ENCODE measurements at regions not wholly inside any gene's neighbourhood (a gene's known extent, or its start where the extent isn't known, plus 50 kb on each side); places are given as distances from the start of the nearest gene placed in this dataset.
A peak's percentile ranks its signal among the peaks of the same experiment; 100 is the strongest.

DNA sequence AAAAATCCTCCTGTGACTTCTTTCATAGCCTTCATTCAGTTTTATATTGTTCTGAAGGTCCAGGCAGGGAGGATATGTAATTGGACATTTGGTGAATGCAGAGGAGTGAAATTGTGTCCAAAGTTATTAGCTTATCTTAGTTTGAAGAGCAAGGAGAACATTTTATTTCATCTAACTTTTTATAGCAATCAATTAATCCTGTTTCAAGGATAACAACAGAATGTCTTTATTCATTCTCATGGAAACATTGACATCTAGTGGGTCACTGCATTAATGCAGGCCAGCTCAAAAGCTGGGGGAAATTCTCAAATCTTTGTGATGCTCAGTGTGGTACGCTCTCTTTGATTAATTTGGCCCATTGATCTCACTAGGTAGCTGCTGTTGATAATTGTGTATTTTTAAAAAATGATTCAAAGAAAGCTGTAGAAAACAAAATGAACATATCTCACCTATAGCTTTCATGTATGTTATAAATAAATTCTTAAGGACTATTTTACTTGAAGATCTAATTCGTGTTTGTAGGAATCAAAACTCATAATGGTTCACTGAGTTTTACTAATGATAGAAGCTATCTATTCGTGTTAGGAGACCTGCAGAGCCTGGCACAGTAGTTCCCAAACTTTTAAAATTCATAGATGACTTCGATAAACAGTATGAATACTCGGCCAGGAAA, 150.8 kb upstream of the KCNMB2 start:
- H3K4me3 ChIP-seq (ENCODE audit: low read depth, low read length): no peak overlapping the region
- TF ChIP-seq, protein P1, sequence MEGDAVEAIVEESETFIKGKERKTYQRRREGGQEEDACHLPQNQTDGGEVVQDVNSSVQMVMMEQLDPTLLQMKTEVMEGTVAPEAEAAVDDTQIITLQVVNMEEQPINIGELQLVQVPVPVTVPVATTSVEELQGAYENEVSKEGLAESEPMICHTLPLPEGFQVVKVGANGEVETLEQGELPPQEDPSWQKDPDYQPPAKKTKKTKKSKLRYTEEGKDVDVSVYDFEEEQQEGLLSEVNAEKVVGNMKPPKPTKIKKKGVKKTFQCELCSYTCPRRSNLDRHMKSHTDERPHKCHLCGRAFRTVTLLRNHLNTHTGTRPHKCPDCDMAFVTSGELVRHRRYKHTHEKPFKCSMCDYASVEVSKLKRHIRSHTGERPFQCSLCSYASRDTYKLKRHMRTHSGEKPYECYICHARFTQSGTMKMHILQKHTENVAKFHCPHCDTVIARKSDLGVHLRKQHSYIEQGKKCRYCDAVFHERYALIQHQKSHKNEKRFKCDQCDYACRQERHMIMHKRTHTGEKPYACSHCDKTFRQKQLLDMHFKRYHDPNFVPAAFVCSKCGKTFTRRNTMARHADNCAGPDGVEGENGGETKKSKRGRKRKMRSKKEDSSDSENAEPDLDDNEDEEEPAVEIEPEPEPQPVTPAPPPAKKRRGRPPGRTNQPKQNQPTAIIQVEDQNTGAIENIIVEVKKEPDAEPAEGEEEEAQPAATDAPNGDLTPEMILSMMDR (IDR thresholded peaks at IDR 0.05; ENCODE audit: low read depth, low read length): peak; percentile 77
- peak; percentile 72 for DNase-seq (ENCODE audit: low read depth, low spot score)
- in situ Hi-C loops (cut with HindIII; ENCODE audit: low sequenced_read_pairs): no loop called here

DNA sequence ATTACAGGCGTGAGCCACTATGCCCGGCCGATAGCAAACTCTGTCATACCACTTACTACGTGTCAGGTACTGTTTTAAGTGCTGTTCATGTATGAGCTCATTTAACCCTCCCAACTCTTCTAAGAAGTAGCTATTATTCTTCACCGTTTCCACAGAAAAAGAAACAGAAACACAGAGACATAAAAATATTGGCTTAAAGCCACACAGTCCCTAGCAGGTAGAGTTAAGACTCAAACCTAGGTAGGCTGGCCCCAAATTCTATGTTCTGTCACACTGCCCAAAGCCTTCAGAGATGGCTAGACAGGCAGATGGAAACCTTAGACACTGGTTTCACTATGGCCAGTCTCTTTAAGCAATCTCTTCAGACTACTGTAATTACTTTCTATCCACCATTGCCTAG, 149.8 kb upstream of the KCNMB2 start:
- no peak overlapping the region for H3K4me3 ChIP-seq (ENCODE audit: low read depth, low read length)
- DNase-seq (ENCODE audit: low read depth, low spot score): no peak
- in situ Hi-C loops (cut with HindIII; ENCODE audit: low sequenced_read_pairs): no loop called here
- TF ChIP-seq, protein P1 (IDR thresholded peaks at IDR 0.05; ENCODE audit: low read depth, low read length): no peak

DNA sequence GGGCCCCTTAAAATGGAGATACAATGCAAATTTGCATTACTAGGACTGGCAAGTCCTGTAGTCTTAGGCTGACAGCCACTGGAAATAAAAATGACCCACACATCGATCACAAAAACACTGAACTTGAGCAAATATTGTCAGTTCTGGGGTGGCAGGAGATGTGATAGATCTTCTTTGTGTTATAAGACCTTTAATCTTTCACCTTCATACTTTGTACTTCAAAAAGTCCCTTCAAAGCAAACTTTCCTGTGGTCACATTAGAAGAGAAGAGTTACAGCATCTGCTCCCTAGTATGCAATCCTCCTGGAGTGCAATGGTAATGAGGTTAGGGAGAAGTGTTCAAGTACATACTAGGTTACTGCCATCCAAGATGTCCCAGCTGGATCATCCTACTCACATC, 149.4 kb upstream of the KCNMB2 start:
- in situ Hi-C loops (cut with HindIII; ENCODE audit: low sequenced_read_pairs): no loop called here
- no peak overlapping the region for H3K4me3 ChIP-seq (ENCODE audit: low read depth, low read length)
- TF ChIP-seq, protein P1 (IDR thresholded peaks at IDR 0.05; ENCODE audit: low read depth, low read length): no peak
- DNase-seq (ENCODE audit: low read depth, low spot score): no peak

DNA sequence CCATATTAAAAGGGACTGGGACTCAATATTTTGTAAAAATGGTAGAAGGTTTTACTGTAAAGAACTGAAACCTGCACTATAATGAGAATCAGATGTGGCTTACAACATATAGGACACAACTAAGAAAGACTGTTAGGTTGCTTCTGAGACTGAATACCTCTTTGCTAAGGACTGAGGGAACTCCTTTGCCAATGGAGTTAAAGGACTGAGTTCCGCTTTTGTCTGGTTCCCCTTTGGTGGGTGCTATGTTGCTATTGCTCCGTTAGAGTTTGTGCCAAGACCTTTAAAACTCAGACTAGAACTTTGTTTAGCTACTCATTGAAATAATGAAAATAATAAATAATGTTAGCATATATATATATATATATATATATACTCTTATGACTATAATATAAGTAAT, 147.8 kb upstream of the KCNMB2 start:
- DNase-seq (ENCODE audit: low read depth, low spot score): no peak
- TF ChIP-seq, protein P1 (IDR thresholded peaks at IDR 0.05; ENCODE audit: low read depth, low read length): no peak
- in situ Hi-C loops (cut with HindIII; ENCODE audit: low sequenced_read_pairs): no loop called here
- H3K4me3 ChIP-seq (ENCODE audit: low read depth, low read length): no peak overlapping the region

DNA sequence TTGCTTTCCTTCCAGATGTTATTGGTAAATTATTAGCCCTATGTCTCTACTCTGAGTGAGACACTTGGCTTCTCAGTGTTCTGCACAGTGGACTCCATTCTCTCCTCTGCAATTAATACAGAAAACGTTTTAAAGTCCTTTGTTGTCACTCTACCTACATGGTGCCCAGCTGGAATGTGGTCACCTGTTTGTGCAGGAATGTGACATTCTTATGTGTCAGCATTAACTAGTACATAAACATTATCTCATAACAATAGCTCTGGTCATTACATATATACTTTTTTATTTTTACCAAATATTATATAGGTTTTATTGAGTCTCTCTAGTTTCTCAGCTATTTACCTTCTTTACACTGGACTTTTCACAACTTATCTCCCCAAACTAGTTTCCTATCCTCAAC, 147.0 kb upstream of the KCNMB2 start:
- in situ Hi-C loops (cut with HindIII; ENCODE audit: low sequenced_read_pairs): no loop called here
- no peak for DNase-seq (ENCODE audit: low read depth, low spot score)
- TF ChIP-seq, protein P1 (IDR thresholded peaks at IDR 0.05; ENCODE audit: low read depth, low read length): no peak
- no peak overlapping the region for H3K4me3 ChIP-seq (ENCODE audit: low read depth, low read length)

DNA sequence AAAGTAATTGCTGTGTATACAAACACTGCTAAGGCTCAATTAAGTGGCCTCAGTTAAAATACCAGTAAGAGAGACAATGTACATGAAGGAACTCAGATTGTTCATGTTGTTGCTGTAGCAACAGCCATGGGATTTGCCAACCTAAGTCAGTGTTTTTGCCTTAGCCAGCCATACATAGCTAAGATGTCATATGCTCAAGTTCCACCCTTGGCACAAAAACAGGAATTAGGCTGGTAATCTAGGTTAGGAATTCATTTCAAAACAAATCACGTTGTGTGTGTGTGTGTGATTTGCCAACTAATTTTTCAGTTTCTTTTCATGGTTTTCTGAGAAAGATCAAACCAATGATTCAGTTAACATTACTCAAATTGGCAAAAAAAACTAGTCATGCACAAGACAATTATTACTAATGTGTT, 143.7 kb upstream of the KCNMB2 start:
- TF ChIP-seq, protein P1 (IDR thresholded peaks at IDR 0.05; ENCODE audit: low read depth, low read length): no peak
- DNase-seq (ENCODE audit: low read depth, low spot score): peak; percentile 46

More for the DNA sequence above, 143.7 kb upstream of the KCNMB2 start:
- in situ Hi-C loops (cut with HindIII; ENCODE audit: low sequenced_read_pairs): no loop called here
- no peak overlapping the region for H3K4me3 ChIP-seq (ENCODE audit: low read depth, low read length)

All from astrocyte of the spinal cord (primary cell).